Liver (tissue), 3 donors: ENCODE measurements at regions not wholly inside any gene's neighbourhood (a gene's known extent, or its start where the extent isn't known, plus 50 kb on each side); places are given as distances from the start of the nearest gene placed in this dataset.

ENCODE experiments used
- FOXA1 ChIP-seq: IDR thresholded peaks from 2 replicates; pipeline ENCODE4 v1.6.1; 2016; ENCODE audit warnings: antibody characterized with exemption
- FOXA2 ChIP-seq: IDR thresholded peaks from 2 replicates; pipeline ENCODE4 v1.6.1; 2016; ENCODE audit warnings: antibody characterized with exemption
- GABPA ChIP-seq, 2 donors: IDR thresholded peaks in 1 of 2; conservative IDR thresholded peaks in 1 of 2; 2 replicates each; pipeline ENCODE4 v1.6.1; 2016; ENCODE audit warnings: antibody characterized with exemption in 2 of 2, mild to moderate bottlenecking in 1 of 2, moderate library complexity in 1 of 2
- JUND ChIP-seq, 2 donors: IDR thresholded peaks; 2 replicates each; pipeline ENCODE4 v1.6.1; 2016; ENCODE audit warnings: antibody characterized with exemption in 2 of 2
- RAD21 ChIP-seq, 2 donors: IDR thresholded peaks; 2 replicates each; pipeline ENCODE4 v1.6.1; 2016; ENCODE audit warnings: antibody characterized with exemption in 2 of 2, mild to moderate bottlenecking in 2 of 2
- RXRA ChIP-seq, 2 donors: IDR thresholded peaks; 2 replicates each; pipeline ENCODE4 v1.6.1; 2017 to 2018; ENCODE audit warnings: antibody characterized with exemption in 2 of 2, mild to moderate bottlenecking in 1 of 2
- SP1 ChIP-seq: IDR thresholded peaks from 2 replicates; pipeline ENCODE4 v1.6.1; 2018; ENCODE audit warnings: antibody characterized with exemption, mild to moderate bottlenecking
- TAF1 ChIP-seq: conservative IDR thresholded peaks from 2 replicates; pipeline ENCODE4 v1.6.1; 2016; ENCODE audit warnings: antibody characterized with exemption, mild to moderate bottlenecking
- TF ChIP-seq, protein P1 (sequence below): fragments of 150-350 bp; IDR thresholded peaks from 2 replicates; pipeline ENCODE4 v1.5.1; 2017; ENCODE audit warnings: improper control_type of control experiment, low read depth, low read length; ENCODE audit not compliant: missing input control
- TF ChIP-seq, protein P2 (sequence below): IDR thresholded peaks from 2 replicates; pipeline ENCODE4 v1.6.1; 2016; ENCODE audit warnings: antibody characterized with exemption, mild to moderate bottlenecking
- TF ChIP-seq, protein P3 (sequence below): IDR thresholded peaks from 2 replicates; pipeline ENCODE4 v1.6.1; 2016; ENCODE audit warnings: antibody characterized with exemption
- donor health status: healthy.
- donor health status: healthy.

DNA sequence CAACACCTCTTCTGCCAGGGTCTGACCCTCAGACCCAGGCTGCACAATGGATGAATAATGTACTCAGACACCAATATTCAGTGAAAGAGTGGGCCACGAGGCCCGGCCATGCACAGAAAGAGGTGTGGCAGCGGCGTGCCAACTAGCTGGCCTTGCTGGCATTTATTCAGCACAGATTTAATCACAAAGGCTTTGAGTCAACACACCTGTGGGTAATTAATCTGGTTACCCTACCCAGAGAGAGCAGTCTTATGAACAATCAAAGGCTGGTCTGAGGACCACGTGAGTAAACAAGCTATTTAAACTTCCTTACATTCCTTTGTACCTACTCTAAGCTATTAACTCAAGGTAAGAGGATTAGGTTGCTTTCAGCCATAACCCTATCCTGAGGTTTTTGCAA, 324.8 kb downstream of the C12orf50 start:
- TF ChIP-seq TAF1, result no peak
- TF ChIP-seq, protein P1, sequence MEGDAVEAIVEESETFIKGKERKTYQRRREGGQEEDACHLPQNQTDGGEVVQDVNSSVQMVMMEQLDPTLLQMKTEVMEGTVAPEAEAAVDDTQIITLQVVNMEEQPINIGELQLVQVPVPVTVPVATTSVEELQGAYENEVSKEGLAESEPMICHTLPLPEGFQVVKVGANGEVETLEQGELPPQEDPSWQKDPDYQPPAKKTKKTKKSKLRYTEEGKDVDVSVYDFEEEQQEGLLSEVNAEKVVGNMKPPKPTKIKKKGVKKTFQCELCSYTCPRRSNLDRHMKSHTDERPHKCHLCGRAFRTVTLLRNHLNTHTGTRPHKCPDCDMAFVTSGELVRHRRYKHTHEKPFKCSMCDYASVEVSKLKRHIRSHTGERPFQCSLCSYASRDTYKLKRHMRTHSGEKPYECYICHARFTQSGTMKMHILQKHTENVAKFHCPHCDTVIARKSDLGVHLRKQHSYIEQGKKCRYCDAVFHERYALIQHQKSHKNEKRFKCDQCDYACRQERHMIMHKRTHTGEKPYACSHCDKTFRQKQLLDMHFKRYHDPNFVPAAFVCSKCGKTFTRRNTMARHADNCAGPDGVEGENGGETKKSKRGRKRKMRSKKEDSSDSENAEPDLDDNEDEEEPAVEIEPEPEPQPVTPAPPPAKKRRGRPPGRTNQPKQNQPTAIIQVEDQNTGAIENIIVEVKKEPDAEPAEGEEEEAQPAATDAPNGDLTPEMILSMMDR, result no peak
- TF ChIP-seq, protein P2, sequence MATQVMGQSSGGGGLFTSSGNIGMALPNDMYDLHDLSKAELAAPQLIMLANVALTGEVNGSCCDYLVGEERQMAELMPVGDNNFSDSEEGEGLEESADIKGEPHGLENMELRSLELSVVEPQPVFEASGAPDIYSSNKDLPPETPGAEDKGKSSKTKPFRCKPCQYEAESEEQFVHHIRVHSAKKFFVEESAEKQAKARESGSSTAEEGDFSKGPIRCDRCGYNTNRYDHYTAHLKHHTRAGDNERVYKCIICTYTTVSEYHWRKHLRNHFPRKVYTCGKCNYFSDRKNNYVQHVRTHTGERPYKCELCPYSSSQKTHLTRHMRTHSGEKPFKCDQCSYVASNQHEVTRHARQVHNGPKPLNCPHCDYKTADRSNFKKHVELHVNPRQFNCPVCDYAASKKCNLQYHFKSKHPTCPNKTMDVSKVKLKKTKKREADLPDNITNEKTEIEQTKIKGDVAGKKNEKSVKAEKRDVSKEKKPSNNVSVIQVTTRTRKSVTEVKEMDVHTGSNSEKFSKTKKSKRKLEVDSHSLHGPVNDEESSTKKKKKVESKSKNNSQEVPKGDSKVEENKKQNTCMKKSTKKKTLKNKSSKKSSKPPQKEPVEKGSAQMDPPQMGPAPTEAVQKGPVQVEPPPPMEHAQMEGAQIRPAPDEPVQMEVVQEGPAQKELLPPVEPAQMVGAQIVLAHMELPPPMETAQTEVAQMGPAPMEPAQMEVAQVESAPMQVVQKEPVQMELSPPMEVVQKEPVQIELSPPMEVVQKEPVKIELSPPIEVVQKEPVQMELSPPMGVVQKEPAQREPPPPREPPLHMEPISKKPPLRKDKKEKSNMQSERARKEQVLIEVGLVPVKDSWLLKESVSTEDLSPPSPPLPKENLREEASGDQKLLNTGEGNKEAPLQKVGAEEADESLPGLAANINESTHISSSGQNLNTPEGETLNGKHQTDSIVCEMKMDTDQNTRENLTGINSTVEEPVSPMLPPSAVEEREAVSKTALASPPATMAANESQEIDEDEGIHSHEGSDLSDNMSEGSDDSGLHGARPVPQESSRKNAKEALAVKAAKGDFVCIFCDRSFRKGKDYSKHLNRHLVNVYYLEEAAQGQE, result no peak
- TF ChIP-seq, protein P3, sequence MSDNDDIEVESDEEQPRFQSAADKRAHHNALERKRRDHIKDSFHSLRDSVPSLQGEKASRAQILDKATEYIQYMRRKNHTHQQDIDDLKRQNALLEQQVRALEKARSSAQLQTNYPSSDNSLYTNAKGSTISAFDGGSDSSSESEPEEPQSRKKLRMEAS, result no peak
- TF ChIP-seq FOXA1, result no peak
- TF ChIP-seq JUND (IDR thresholded peaks at IDR 0.05), result no peak
- no peak for TF ChIP-seq RXRA (IDR thresholded peaks at IDR 0.05)
- TF ChIP-seq GABPA (IDR thresholded peaks at IDR 0.05 in 1 of 2, conservative IDR thresholded peaks at IDR 0.05 in 1 of 2), result no peak
- TF ChIP-seq SP1, result no peak
- no peak for TF ChIP-seq FOXA2
- TF ChIP-seq RAD21 (IDR thresholded peaks at IDR 0.05), result no peak
